ENCODE measurements at regions not wholly inside any gene's neighbourhood (a gene's known extent, or its start where the extent isn't known, plus 50 kb on each side); places are given as distances from the start of the nearest gene placed in this dataset.

- H3K4me1 ChIP-seq (replicated peaks in 1 of 2; ENCODE audit: control insufficient read depth in 2 of 2, insufficient read depth in 2 of 2, low read length in 2 of 2): no peaks in the 10 kb centered on the region
- H3K27ac ChIP-seq (ENCODE audit: extremely low read depth, low read depth, low read length): no peak overlapping the region
- TF ChIP-seq ELF4 (CRISPR knock-in tag; IDR thresholded peaks at IDR 0.05): no peak
- no peak for TF ChIP-seq EGR1 (conservative IDR thresholded peaks at IDR 0.05)
- TF ChIP-seq TBP (optimal IDR thresholded peaks at IDR 0.05; ENCODE audit: low read depth, low read length): no peak
- no peak for TF ChIP-seq CHD4 (IDR thresholded peaks at IDR 0.05; ENCODE audit: insufficient read depth, insufficient replicate concordance, low read depth, low read length, poor library complexity, severe bottlenecking)
- no peak for TF ChIP-seq PTTG1 (tag; IDR thresholded peaks at IDR 0.05; ENCODE audit: low read depth)
- no peak for TF ChIP-seq TGIF2 (CRISPR knock-in tag; IDR thresholded peaks at IDR 0.05)
- TF ChIP-seq, protein P1, sequence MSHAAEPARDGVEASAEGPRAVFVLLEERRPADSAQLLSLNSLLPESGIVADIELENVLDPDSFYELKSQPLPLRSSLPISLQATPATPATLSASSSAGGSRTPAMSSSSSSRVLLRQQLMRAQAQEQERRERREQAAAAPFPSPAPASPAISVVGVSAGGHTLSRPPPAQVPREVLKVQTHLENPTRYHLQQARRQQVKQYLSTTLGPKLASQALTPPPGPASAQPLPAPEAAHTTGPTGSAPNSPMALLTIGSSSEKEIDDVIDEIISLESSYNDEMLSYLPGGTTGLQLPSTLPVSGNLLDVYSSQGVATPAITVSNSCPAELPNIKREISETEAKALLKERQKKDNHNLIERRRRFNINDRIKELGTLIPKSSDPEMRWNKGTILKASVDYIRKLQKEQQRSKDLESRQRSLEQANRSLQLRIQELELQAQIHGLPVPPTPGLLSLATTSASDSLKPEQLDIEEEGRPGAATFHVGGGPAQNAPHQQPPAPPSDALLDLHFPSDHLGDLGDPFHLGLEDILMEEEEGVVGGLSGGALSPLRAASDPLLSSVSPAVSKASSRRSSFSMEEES (CRISPR knock-in tag; IDR thresholded peaks at IDR 0.05): no peak
- TF ChIP-seq GABPA (tag; conservative IDR thresholded peaks at IDR 0.05; ENCODE audit: low read depth): no peak
- no peak for TF ChIP-seq MYC (IDR thresholded peaks at IDR 0.05; ENCODE audit: low read depth, low read length)
- TF ChIP-seq MYC (CRISPR knock-in tag; IDR thresholded peaks at IDR 0.05; ENCODE audit: borderline replicate concordance, low read depth): no peak
- no peak for TF ChIP-seq MTA1 (IDR thresholded peaks at IDR 0.05; ENCODE audit: borderline replicate concordance)
- TF ChIP-seq ZNF668 (CRISPR knock-in tag; IDR thresholded peaks at IDR 0.05): no peak
- TF ChIP-seq ZBTB9 (CRISPR knock-in tag; IDR thresholded peaks at IDR 0.05): no peak
- no peak for TF ChIP-seq BRD4 (IDR thresholded peaks at IDR 0.05)
- TF ChIP-seq DACH1 (IDR thresholded peaks at IDR 0.05; ENCODE audit: partially characterized antibody): no peak
- TF ChIP-seq HDGF (IDR thresholded peaks at IDR 0.05): no peak
- no peak for TF ChIP-seq CREBBP (IDR thresholded peaks at IDR 0.05; ENCODE audit: low read depth, low read length)
- no peak for TF ChIP-seq ZNF174 (CRISPR knock-in tag; IDR thresholded peaks at IDR 0.05)
- H3K4me3 ChIP-seq: no peak overlapping the region
- 0% methylated on average over 2 of the region's 2 CpGs for WGBS (ENCODE audit: insufficient coverage, low coverage, missing lambda C conversion rate)
- ChIA-PET POLR2A (no interaction called here), CTCF (ENCODE audit: low intra/inter-chr PET ratio) (no interaction called here)
- ATAC-seq (no peak), DNase-seq (ENCODE audit: extremely low read depth in 1 of 4, low spot score in 3 of 4) (no peak), FAIRE-seq (no peak)
- H3K9me3 ChIP-seq (replicated peaks; ENCODE audit: control insufficient read depth, insufficient read depth, low read depth, low read length): no peaks in the 10 kb centered on the region
- BruUV-seq (replicated peaks): no TSS peak
- in situ Hi-C loops (cut with MboI) (no loop called here), intact Hi-C loops (cut with micrococcal nuclease) (no loop called here)
- no peaks in the 10 kb centered on the region for H4K20me1 ChIP-seq (replicated peaks; ENCODE audit: control insufficient read depth, insufficient read depth, low read length)
- no peaks in the 10 kb centered on the region for H3K79me2 ChIP-seq (ENCODE audit: control insufficient read depth, insufficient read depth, low read length)
- H3K9ac ChIP-seq (ENCODE audit: insufficient read depth in 1 of 2, low read depth in 2 of 2, low read length in 2 of 2): no peak overlapping the region
- no peak overlapping the region for H2AFZ ChIP-seq (ENCODE audit: low read depth, low read length)
- H3K27me3 ChIP-seq (ENCODE audit: control insufficient read depth in 2 of 2, insufficient read depth in 2 of 2, low read length in 2 of 2): no peaks in the 10 kb centered on the region
- H3K9me1 ChIP-seq (ENCODE audit: control insufficient read depth, insufficient read depth, low read length): no peaks in the 10 kb centered on the region
- H3K4me2 ChIP-seq (ENCODE audit: insufficient read depth, low read length): no peak overlapping the region
- no peaks in the 10 kb centered on the region for H3K36me3 ChIP-seq (ENCODE audit: control insufficient read depth, insufficient read depth, low read length)
Measured at GRCh38 chr3:79947957-79948356, 180.2 kb upstream of the ROBO1 start.

All from K562 (cell line).